Adrenal gland (tissue), 9 donors: ENCODE measurements at regions not wholly inside any gene's neighbourhood (a gene's known extent, or its start where the extent isn't known, plus 50 kb on each side); places are given as distances from the start of the nearest gene placed in this dataset.

Experiments used
- DNase-seq, 7 donors: peaks; one replicate each; pipeline ENCODE4 v3.0.0-alpha.2; 2019 to 2020
- H3K27ac ChIP-seq, 5 donors: fragments of 200-600 bp; sonication (generic) in 4 of 5; 1 replicate in 3 of 5; 2 replicates in 2 of 5; pipeline versions ENCODE4 v1.5.1 to v1.8.0; 2016 to 2020; ENCODE audit warnings: mild to moderate bottlenecking in 1 of 5
- H3K27me3 ChIP-seq: fragments of 200-600 bp; 2 replicates; pipeline ENCODE4 v1.8.0; 2021
- H3K36me3 ChIP-seq, 2 donors: fragments of 200-600 bp; replicated peaks in 1 of 2; 1 replicate in 1 of 2; 2 replicates in 1 of 2; pipeline versions ENCODE4 v1.5.1 to v1.8.0; 2018 to 2022
- H3K4me1 ChIP-seq, 2 donors: fragments of 200-600 bp; replicated peaks in 1 of 2; 1 replicate in 1 of 2; 2 replicates in 1 of 2; pipeline versions ENCODE4 v1.5.1 to v1.8.0; 2018 to 2021
- H3K4me3 ChIP-seq, 4 donors: fragments of 200-600 bp; sonication (generic) in 3 of 4; one replicate each; pipeline ENCODE4 v1.5.1; 2016 to 2018
- H3K9me3 ChIP-seq, 3 donors: fragments of 200-600 bp; sonication (generic) in 1 of 3; replicated peaks in 1 of 3; 1 replicate in 2 of 3; 2 replicates in 1 of 3; pipeline versions ENCODE4 v1.5.1 to v1.8.0; 2016 to 2021
- POLR2A ChIP-seq, 2 donors: fragments of 450-650 bp; IDR thresholded peaks; one replicate each; pipeline ENCODE4 v1.6.1; 2017; ENCODE audit warnings: antibody characterized with exemption in 2 of 2, mild to moderate bottlenecking in 2 of 2, moderate library complexity in 1 of 2
- WGBS, 4 donors: extraction: QIAGEN DNeasy Blood & Tissue Kit in 2 of 4; methylation state at CpG; one replicate each; pipeline versions ENCODE4 v1.1.5 to v1.1.7; 2013 to 2017; 5-methylcytosine and 5-hydroxymethylcytosine counted together
- intact Hi-C, 2 donors: fragments of 100-400 bp; cut with DNase I; formaldehyde crosslinking; loops; one replicate each; pipeline versions ENCODE4 v1.14.1 to v1.15.0; 2022 to 2023
- TF ChIP-seq, protein P1 (sequence below), 6 experiments: fragments of 450-650 bp in 4 of 6; fragments of 200-600 bp in 2 of 6; sonication (generic) in 1 of 6; IDR thresholded peaks; 1 replicate in 5 of 6; 2 replicates in 1 of 6; pipeline versions ENCODE4 v1.5.1 to v1.8.0; 2016 to 2021; ENCODE audit warnings: antibody characterized with exemption in 6 of 6, mild to moderate bottlenecking in 2 of 6, moderate library complexity in 1 of 6
- donor health status: healthy with polysubstance abuse.
- donor health status: Bipolar disorder and iron deficiency.
- donor health status: DM: yes; HTN: yes; CAD: no.
- donor health status: DM: no; HTN: no; CAD: no.
- donor health status: DM: no; HTN: no; CAD: no.

DNA sequence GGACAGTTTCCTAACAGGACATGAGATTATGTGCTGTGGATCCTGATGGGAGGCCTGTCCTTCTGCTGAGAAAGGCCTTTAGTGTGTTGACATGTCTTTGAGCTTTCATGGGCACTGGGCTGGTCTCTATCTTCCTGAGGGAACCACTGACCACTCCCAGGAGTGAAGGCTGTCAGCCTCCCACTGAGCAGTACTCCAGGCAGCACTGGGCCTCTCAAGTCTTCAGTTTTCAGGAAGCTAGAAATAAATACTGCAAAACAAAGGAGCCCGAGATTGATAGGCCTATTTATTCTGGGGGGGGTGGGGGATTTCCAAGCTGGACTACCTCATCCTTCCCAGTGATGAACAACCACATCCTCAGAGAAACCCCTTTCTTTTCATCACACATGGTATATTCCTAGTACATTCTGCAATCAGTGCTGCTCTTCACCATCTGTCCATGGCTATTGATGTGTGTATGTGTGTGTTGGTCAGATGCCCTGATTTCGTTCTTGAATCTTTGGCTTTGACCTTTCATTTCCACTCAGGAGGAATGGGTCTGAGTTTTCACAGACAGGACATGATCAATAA, 180.9 kb upstream of the SPTLC3 start:
- Histone ChIP-seq H3K4me3 (no peak overlapping the region), H3K36me3 (no peaks in the 10 kb centered on the region), H3K9me3 (no peaks in the 10 kb centered on the region), H3K4me1 (no peaks in the 10 kb centered on the region), H3K27ac (no peak overlapping the region), H3K27me3 (no peaks in the 10 kb centered on the region)
- DNase-seq, result no peak
- WGBS, 4 donors, result 29 to 49% (median 37%) methylated on average over 2 of the region's 2 CpGs
- TF ChIP-seq, protein P1, sequence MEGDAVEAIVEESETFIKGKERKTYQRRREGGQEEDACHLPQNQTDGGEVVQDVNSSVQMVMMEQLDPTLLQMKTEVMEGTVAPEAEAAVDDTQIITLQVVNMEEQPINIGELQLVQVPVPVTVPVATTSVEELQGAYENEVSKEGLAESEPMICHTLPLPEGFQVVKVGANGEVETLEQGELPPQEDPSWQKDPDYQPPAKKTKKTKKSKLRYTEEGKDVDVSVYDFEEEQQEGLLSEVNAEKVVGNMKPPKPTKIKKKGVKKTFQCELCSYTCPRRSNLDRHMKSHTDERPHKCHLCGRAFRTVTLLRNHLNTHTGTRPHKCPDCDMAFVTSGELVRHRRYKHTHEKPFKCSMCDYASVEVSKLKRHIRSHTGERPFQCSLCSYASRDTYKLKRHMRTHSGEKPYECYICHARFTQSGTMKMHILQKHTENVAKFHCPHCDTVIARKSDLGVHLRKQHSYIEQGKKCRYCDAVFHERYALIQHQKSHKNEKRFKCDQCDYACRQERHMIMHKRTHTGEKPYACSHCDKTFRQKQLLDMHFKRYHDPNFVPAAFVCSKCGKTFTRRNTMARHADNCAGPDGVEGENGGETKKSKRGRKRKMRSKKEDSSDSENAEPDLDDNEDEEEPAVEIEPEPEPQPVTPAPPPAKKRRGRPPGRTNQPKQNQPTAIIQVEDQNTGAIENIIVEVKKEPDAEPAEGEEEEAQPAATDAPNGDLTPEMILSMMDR (IDR thresholded peaks at IDR 0.05), result no peak
- no peak for TF ChIP-seq POLR2A (IDR thresholded peaks at IDR 0.05)
- intact Hi-C loops, result no loop called here

DNA sequence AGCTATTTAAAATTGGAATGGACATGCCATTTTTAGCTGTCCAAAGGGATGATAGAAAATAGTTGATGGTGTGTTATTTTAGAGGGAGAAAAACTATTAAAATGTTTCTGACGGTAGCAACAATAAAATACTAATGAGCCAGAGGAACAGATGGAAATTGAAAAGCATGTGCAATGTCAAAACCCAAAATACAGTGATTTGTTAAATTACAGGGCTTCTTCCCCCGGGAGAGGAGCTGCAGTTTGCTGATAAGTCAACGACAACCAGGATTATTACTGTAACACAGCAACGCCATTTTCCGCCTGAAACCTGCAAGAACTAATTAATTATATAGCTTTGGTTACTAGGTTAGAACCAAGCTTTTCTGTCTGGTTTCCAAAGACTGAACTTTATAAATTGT, 179.6 kb upstream of the SPTLC3 start:
- no peak overlapping the region for H3K27ac ChIP-seq
- no peaks in the 10 kb centered on the region for H3K36me3 ChIP-seq
- intact Hi-C loops, result no loop called here
- 53 to 62% (median 58%) methylated on average over 5 of the region's 5 CpGs for WGBS, 4 donors
- no peak for TF ChIP-seq POLR2A (IDR thresholded peaks at IDR 0.05)
- TF ChIP-seq, protein P1 (IDR thresholded peaks at IDR 0.05), result no peak
- H3K9me3 ChIP-seq, result no peaks in the 10 kb centered on the region
- H3K4me1 ChIP-seq, result no peaks in the 10 kb centered on the region
- H3K27me3 ChIP-seq, result no peaks in the 10 kb centered on the region
- no peak for DNase-seq
- no peak overlapping the region for H3K4me3 ChIP-seq

DNA sequence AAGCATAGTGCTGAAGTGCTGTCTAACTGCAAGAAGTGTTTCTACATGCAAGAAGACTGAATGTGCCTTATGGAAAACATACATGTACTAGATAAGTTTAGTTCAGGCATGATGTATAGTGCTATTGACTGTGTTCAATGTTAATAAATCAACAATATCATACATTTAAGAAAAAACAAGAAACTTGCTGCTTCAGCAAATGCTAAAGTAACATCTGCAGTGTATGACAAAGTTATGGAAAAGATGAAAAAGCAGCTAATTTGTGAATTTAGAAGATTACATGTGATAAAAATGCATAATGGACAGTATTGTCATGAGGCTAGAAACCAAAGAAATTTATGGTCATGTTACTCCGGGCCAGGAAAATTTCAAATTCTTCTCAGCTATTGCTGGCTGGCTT, 174.9 kb upstream of the SPTLC3 start:
- H3K36me3 ChIP-seq, result no peaks in the 10 kb centered on the region
- TF ChIP-seq, protein P1 (IDR thresholded peaks at IDR 0.05), result no peak
- TF ChIP-seq POLR2A (IDR thresholded peaks at IDR 0.05), result no peak
- intact Hi-C loops, result no loop called here
- 36 to 64% (median 57%) methylated on average over 1 of the region's 1 CpG for WGBS, 4 donors
- no peaks in the 10 kb centered on the region for H3K9me3 ChIP-seq
- H3K27me3 ChIP-seq, result no peaks in the 10 kb centered on the region
- no peak for DNase-seq
- no peak overlapping the region for H3K4me3 ChIP-seq
- H3K4me1 ChIP-seq, result no peaks in the 10 kb centered on the region
- H3K27ac ChIP-seq, result no peak overlapping the region

DNA sequence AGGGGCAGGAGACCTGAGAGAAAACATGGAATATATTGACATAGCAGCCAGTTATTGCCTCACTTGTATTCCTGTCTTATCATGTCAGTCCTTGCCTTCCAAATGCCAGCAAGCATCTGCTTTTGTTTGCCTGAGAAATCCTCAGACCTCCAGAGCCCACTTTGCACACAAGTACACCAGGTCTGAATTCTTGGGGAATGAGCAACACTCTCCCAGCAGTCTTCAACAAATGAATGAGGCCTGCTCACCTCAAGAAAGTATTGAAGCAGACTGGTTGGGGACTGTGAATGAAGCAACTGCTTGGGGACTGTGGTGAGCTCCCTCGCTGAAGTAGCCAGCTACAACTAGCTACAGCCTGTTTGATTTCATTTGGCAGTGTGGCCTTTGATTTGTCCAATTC, 172.8 kb upstream of the SPTLC3 start:
- no peak for TF ChIP-seq POLR2A (IDR thresholded peaks at IDR 0.05)
- TF ChIP-seq, protein P1 (IDR thresholded peaks at IDR 0.05), result no peak
- H3K27me3 ChIP-seq, result no peaks in the 10 kb centered on the region
- no peak overlapping the region for H3K4me3 ChIP-seq
- intact Hi-C loops, result no loop called here
- no peaks in the 10 kb centered on the region for H3K9me3 ChIP-seq
- no peaks in the 10 kb centered on the region for H3K4me1 ChIP-seq
- DNase-seq, result no peak
- H3K27ac ChIP-seq, result no peak overlapping the region
- WGBS, 4 donors, result 83 to 100% (median 95%) methylated on average over 1 of the region's 1 CpG
- no peaks in the 10 kb centered on the region for H3K36me3 ChIP-seq
